ENCODE measurements at regions not wholly inside any gene's neighbourhood (a gene's known extent, or its start where the extent isn't known, plus 50 kb on each side); places are given as distances from the start of the nearest gene placed in this dataset.

DNA sequence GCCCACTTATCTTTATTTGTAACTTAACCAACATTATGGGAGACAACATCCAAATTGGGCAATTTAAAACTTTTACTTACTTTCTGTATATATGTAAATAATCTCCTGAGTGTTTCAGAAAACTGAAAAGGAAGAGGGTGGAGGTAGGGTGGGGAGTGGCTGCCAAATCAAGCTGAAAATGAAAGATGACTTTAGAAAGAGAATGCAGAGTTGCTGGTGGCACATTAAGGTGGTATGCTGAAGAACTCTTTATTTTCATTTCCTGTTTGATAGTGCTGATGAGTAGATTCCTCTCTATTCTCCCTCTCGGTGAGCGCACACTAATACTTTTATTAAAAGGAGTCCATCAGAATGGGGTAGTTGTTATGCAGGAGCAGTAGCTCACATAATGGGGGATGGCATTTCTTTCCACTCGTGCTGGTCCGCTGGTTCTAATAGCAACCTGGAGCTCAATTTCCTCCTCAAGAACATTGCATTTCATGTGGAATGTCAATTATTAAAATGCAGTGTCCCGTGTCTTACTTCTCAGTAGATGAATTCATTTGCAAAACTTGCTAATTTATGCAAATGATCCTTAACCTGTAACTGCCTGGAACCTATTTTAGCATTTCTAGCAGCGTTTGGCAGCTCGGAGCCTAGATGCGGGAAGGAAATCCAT is 466.9 kb upstream of the HNRNPA3 start:
- no peaks in the 10 kb centered on the region for H3K9me3 ChIP-seq (ENCODE audit: control insufficient read depth, insufficient read depth, low read length)
- TF ChIP-seq CTCF (IDR thresholded peaks at IDR 0.05; ENCODE audit: low read depth, low read length): no peak
- POLR2A ChIA-PET: no interaction called here
- CTCF ChIA-PET: no interaction called here
- H3K27me3 ChIP-seq (ENCODE audit: control insufficient read depth, insufficient read depth, low read length): no peaks in the 10 kb centered on the region
- no peak overlapping the region for H3K4me3 ChIP-seq (ENCODE audit: low read depth, low read length)
- no peak overlapping the region for H3K27ac ChIP-seq (ENCODE audit: low read depth, low read length)
- no peak for DNase-seq (ENCODE audit: low read depth, low spot score)

GRCh38 chr2:176746411-176746810 is 466.2 kb upstream of the HNRNPA3 start:
- ChIA-PET POLR2A (no interaction called here), CTCF (no interaction called here)
- Histone ChIP-seq H3K27ac (ENCODE audit: low read depth, low read length) (no peak overlapping the region), H3K27me3 (ENCODE audit: control insufficient read depth, insufficient read depth, low read length) (no peaks in the 10 kb centered on the region), H3K4me3 (ENCODE audit: low read depth, low read length) (no peak overlapping the region), H3K9me3 (ENCODE audit: control insufficient read depth, insufficient read depth, low read length) (no peaks in the 10 kb centered on the region)
- no peak for TF ChIP-seq CTCF (IDR thresholded peaks at IDR 0.05; ENCODE audit: low read depth, low read length)
- no peak for DNase-seq (ENCODE audit: low read depth, low spot score)

DNA sequence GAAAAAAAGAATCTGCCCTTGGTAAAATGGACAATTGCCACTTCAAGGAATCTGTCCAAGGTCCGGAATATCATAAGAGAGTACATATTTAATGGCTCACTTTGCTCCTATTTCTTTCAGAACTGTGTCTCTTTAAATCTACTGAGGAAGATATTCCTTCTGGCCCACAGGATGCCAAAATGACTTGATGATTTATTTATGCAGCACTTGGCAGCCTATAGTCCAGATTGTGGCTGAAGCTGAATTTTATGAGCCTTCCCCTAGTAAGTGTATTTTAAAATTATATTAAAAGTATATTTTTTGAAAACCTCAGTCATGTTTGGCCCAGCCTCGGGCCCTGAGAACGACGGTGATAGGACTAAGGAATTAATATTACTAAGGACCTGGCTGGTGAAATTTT is 465.1 kb upstream of the HNRNPA3 start:
- H3K4me3 ChIP-seq (ENCODE audit: low read depth, low read length): no peak overlapping the region
- no peak overlapping the region for H3K27ac ChIP-seq (ENCODE audit: low read depth, low read length)
- no peaks in the 10 kb centered on the region for H3K27me3 ChIP-seq (ENCODE audit: control insufficient read depth, insufficient read depth, low read length)
- ChIA-PET POLR2A (no interaction called here), CTCF (no interaction called here)
- no peaks in the 10 kb centered on the region for H3K9me3 ChIP-seq (ENCODE audit: control insufficient read depth, insufficient read depth, low read length)
- DNase-seq (ENCODE audit: low read depth, low spot score): no peak
- no peak for TF ChIP-seq CTCF (IDR thresholded peaks at IDR 0.05; ENCODE audit: low read depth, low read length)

DNA sequence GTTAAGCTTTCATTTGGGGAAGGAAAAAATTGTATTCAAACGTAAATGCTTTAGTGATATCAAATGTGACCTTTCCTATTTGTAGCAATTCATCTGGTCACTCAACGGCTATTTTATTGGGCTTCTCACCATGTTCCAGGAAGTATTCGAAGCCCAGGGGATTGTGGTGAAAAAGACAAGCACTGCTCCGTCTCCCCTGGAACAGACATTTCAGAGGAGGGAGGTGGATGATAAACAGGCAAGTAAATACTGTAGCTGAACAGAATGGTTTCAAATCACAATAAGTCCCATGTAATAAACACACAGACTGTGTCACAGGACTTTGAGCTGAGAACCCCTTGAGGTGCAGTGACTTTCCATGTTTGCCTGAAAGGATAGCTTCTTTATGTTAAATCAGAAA is 464.7 kb upstream of the HNRNPA3 start:
- H3K27ac ChIP-seq (ENCODE audit: low read depth, low read length): no peak overlapping the region
- no peak for DNase-seq (ENCODE audit: low read depth, low spot score)
- H3K9me3 ChIP-seq (ENCODE audit: control insufficient read depth, insufficient read depth, low read length): no peaks in the 10 kb centered on the region
- CTCF ChIA-PET: no interaction called here
- TF ChIP-seq CTCF (IDR thresholded peaks at IDR 0.05; ENCODE audit: low read depth, low read length): no peak
- H3K27me3 ChIP-seq (ENCODE audit: control insufficient read depth, insufficient read depth, low read length): no peaks in the 10 kb centered on the region
- POLR2A ChIA-PET: no interaction called here
- no peak overlapping the region for H3K4me3 ChIP-seq (ENCODE audit: low read depth, low read length)

DNA sequence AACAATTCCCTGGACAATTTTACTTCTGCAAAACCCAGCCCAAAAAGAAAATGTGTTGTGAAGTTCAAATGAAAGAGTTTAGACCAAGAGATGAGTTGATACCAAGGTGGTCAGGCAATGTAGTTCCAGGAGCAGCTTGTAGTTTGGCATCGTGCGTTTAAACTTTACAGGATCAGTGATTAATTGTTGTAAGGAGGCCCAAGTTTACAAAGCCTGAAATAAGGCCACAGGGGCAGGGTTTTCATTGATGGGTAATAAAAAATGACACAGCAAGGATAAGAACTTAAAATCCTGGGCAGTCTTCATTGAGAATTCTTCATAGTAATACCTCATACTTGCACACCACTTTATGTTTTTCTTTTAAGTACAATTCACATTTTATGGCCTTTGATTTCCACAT is 463.9 kb upstream of the HNRNPA3 start:
- no peak overlapping the region for H3K4me3 ChIP-seq (ENCODE audit: low read depth, low read length)

More for the DNA sequence above, 463.9 kb upstream of the HNRNPA3 start:
- DNase-seq (ENCODE audit: low read depth, low spot score): no peak
- no peak overlapping the region for H3K27ac ChIP-seq (ENCODE audit: low read depth, low read length)
- POLR2A ChIA-PET: no interaction called here
- H3K9me3 ChIP-seq (ENCODE audit: control insufficient read depth, insufficient read depth, low read length): no peaks in the 10 kb centered on the region
- H3K27me3 ChIP-seq (ENCODE audit: control insufficient read depth, insufficient read depth, low read length): no peaks in the 10 kb centered on the region
- no peak for TF ChIP-seq CTCF (IDR thresholded peaks at IDR 0.05; ENCODE audit: low read depth, low read length)
- CTCF ChIA-PET: no interaction called here

All from AG04450 (cell line).